ENCODE measurements at regions not wholly inside any gene's neighbourhood (a gene's known extent, or its start where the extent isn't known, plus 50 kb on each side); places are given as distances from the start of the nearest gene placed in this dataset.

DNA sequence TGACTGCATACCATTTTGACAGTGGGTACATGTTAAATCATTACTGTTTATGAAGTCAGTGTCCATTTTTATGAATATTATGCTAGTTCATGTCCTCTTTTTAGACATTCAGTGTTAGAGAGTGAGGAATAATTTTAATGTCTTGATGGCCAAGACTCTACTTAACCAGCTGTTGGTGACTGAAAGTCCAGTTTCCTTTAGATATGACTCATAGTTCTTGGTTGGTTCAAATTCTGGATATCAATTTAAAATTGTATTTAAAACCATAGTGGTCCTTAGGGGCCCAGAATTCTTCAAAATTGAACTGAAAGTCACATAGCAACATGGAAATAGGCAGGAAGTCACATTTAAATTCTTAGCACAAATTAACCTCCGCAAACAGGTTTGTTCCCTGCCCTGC is 196.5 kb upstream of the PRPS1L1 start:
- TF ChIP-seq CEBPB (IDR thresholded peaks at IDR 0.05) (no peak), RAD21 (IDR thresholded peaks at IDR 0.05; ENCODE audit: low read depth) (no peak), TEAD4 (IDR thresholded peaks at IDR 0.05) (no peak), ZBTB7A (IDR thresholded peaks at IDR 0.05; ENCODE audit: low read depth) (no peak), TAF1 (IDR thresholded peaks at IDR 0.05; ENCODE audit: low read depth) (no peak), EP300 (IDR thresholded peaks at IDR 0.05; ENCODE audit: borderline replicate concordance) (no peak), YY1 (IDR thresholded peaks at IDR 0.05; ENCODE audit: low read depth) (no peak), CREB1 (IDR thresholded peaks at IDR 0.05; ENCODE audit: low read depth) (no peak), TCF12 (IDR thresholded peaks at IDR 0.05; ENCODE audit: low read depth) (no peak), NFIC (IDR thresholded peaks at IDR 0.05) (no peak), EGR1 (IDR thresholded peaks at IDR 0.05) (no peak), FOXM1 (IDR thresholded peaks at IDR 0.05; ENCODE audit: borderline replicate concordance, low read depth) (no peak)
- TF ChIP-seq, protein P1, sequence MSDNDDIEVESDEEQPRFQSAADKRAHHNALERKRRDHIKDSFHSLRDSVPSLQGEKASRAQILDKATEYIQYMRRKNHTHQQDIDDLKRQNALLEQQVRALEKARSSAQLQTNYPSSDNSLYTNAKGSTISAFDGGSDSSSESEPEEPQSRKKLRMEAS (IDR thresholded peaks at IDR 0.05) = no peak
- TF ChIP-seq, protein P2, sequence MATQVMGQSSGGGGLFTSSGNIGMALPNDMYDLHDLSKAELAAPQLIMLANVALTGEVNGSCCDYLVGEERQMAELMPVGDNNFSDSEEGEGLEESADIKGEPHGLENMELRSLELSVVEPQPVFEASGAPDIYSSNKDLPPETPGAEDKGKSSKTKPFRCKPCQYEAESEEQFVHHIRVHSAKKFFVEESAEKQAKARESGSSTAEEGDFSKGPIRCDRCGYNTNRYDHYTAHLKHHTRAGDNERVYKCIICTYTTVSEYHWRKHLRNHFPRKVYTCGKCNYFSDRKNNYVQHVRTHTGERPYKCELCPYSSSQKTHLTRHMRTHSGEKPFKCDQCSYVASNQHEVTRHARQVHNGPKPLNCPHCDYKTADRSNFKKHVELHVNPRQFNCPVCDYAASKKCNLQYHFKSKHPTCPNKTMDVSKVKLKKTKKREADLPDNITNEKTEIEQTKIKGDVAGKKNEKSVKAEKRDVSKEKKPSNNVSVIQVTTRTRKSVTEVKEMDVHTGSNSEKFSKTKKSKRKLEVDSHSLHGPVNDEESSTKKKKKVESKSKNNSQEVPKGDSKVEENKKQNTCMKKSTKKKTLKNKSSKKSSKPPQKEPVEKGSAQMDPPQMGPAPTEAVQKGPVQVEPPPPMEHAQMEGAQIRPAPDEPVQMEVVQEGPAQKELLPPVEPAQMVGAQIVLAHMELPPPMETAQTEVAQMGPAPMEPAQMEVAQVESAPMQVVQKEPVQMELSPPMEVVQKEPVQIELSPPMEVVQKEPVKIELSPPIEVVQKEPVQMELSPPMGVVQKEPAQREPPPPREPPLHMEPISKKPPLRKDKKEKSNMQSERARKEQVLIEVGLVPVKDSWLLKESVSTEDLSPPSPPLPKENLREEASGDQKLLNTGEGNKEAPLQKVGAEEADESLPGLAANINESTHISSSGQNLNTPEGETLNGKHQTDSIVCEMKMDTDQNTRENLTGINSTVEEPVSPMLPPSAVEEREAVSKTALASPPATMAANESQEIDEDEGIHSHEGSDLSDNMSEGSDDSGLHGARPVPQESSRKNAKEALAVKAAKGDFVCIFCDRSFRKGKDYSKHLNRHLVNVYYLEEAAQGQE (IDR thresholded peaks at IDR 0.05; ENCODE audit: low read depth) = no peak
- TF ChIP-seq, protein P3, sequence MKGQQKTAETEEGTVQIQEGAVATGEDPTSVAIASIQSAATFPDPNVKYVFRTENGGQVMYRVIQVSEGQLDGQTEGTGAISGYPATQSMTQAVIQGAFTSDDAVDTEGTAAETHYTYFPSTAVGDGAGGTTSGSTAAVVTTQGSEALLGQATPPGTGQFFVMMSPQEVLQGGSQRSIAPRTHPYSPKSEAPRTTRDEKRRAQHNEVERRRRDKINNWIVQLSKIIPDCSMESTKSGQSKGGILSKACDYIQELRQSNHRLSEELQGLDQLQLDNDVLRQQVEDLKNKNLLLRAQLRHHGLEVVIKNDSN (IDR thresholded peaks at IDR 0.05) = no peak

DNA sequence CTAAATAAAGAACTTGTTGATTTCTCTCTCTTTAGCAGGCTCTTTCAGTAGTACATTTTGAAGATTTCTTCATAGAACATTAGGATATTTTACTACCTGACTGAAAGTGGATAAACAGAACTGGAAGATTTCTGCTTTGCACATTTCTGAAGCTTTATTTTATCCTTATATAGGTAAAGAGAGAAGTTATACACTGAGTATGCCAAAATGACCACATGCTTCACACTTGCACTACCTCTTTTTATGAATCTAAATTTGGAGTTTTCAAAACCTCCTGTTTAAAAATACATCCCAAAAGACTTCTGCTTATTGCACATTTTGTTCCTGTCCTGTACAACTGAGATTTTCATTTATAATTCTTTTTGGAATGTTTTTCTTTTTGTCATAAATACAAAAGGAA is 197.4 kb upstream of the PRPS1L1 start:
- TF ChIP-seq ZBTB7A (IDR thresholded peaks at IDR 0.05; ENCODE audit: low read depth) (no peak), CREB1 (IDR thresholded peaks at IDR 0.05; ENCODE audit: low read depth) (no peak), YY1 (IDR thresholded peaks at IDR 0.05; ENCODE audit: low read depth) (no peak), TCF12 (IDR thresholded peaks at IDR 0.05; ENCODE audit: low read depth) (no peak), EP300 (IDR thresholded peaks at IDR 0.05; ENCODE audit: borderline replicate concordance) (no peak), EGR1 (IDR thresholded peaks at IDR 0.05) (no peak), FOXM1 (IDR thresholded peaks at IDR 0.05; ENCODE audit: borderline replicate concordance, low read depth) (no peak), TAF1 (IDR thresholded peaks at IDR 0.05; ENCODE audit: low read depth) (no peak), TEAD4 (IDR thresholded peaks at IDR 0.05) (no peak)
- TF ChIP-seq, protein P2 (IDR thresholded peaks at IDR 0.05; ENCODE audit: low read depth) = no peak
- TF ChIP-seq, protein P1 (IDR thresholded peaks at IDR 0.05) = no peak

DNA sequence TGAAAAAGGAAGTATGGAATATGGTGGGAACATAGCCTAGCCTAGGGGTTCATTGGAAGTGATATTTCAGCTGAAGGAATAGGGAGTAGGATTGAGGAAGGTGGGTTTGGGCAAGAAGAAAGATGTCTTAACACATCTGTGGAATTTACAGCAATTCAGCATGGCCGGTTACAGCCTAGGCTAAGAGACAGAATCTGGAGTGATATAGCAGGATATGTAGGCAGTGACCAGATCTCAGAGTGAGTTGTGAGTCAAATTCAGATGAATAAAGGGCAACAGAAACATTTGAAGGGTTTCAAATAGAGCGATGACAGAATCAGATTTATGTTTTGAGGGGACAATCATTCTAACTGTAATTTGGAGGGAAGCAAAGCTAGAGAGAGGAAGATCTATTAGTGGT is 199.0 kb upstream of the PRPS1L1 start:
- TF ChIP-seq RAD21 (IDR thresholded peaks at IDR 0.05; ENCODE audit: low read depth) (no peak), EP300 (IDR thresholded peaks at IDR 0.05; ENCODE audit: borderline replicate concordance) (no peak), CEBPB (IDR thresholded peaks at IDR 0.05) (no peak), NFIC (IDR thresholded peaks at IDR 0.05) (no peak), FOXM1 (IDR thresholded peaks at IDR 0.05; ENCODE audit: borderline replicate concordance, low read depth) (no peak), ZBTB7A (IDR thresholded peaks at IDR 0.05; ENCODE audit: low read depth) (no peak), CREB1 (IDR thresholded peaks at IDR 0.05; ENCODE audit: low read depth) (no peak), TAF1 (IDR thresholded peaks at IDR 0.05; ENCODE audit: low read depth) (no peak), TEAD4 (IDR thresholded peaks at IDR 0.05) (no peak), YY1 (IDR thresholded peaks at IDR 0.05; ENCODE audit: low read depth) (no peak), EGR1 (IDR thresholded peaks at IDR 0.05) (no peak), TCF12 (IDR thresholded peaks at IDR 0.05; ENCODE audit: low read depth) (no peak)
- TF ChIP-seq, protein P1 (IDR thresholded peaks at IDR 0.05) = no peak
- TF ChIP-seq, protein P2 (IDR thresholded peaks at IDR 0.05; ENCODE audit: low read depth) = no peak
- TF ChIP-seq, protein P3 (IDR thresholded peaks at IDR 0.05) = no peak

DNA sequence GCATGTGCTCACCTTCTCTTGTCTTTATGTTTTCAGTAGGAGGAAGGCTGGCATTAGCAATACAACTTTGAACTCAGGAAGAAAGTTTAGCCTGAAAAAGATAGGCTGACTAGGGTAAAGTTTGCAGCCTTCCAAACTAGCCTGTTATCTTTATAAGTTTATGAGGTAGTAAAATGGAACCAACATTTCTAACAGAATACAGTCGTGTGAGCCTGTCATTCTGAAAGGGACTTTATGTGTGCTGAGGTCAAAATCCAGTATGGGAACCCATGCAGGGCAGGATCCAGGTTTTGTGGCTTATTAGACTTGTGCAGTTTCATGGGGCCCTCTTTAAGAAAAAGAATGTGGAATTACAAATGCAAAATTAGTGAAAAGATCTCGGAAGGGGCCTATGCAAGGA is 201.0 kb upstream of the PRPS1L1 start:
- TF ChIP-seq, protein P2 (IDR thresholded peaks at IDR 0.05; ENCODE audit: low read depth) = no peak
- TF ChIP-seq TCF12 (IDR thresholded peaks at IDR 0.05; ENCODE audit: low read depth) (no peak), ZBTB7A (IDR thresholded peaks at IDR 0.05; ENCODE audit: low read depth) (no peak), YY1 (IDR thresholded peaks at IDR 0.05; ENCODE audit: low read depth) (no peak), EP300 (IDR thresholded peaks at IDR 0.05; ENCODE audit: borderline replicate concordance) (no peak), EGR1 (IDR thresholded peaks at IDR 0.05) (no peak), CEBPB (IDR thresholded peaks at IDR 0.05) (no peak), NFIC (IDR thresholded peaks at IDR 0.05) (no peak), FOXM1 (IDR thresholded peaks at IDR 0.05; ENCODE audit: borderline replicate concordance, low read depth) (no peak), RAD21 (IDR thresholded peaks at IDR 0.05; ENCODE audit: low read depth) (no peak)
- TF ChIP-seq, protein P3 (IDR thresholded peaks at IDR 0.05) = no peak
- TF ChIP-seq, protein P1 (IDR thresholded peaks at IDR 0.05) = no peak

Data from Ishikawa (cell line).